Adrenal gland (tissue), 9 donors: ENCODE measurements at regions not wholly inside any gene's neighbourhood (a gene's known extent, or its start where the extent isn't known, plus 50 kb on each side); places are given as distances from the start of the nearest gene placed in this dataset.

Experiments used
- DNase-seq, 7 donors: peaks; one replicate each; pipeline ENCODE4 v3.0.0-alpha.2; 2019 to 2020
- H3K27ac ChIP-seq, 5 donors: fragments of 200-600 bp; sonication (generic) in 4 of 5; 1 replicate in 3 of 5; 2 replicates in 2 of 5; pipeline versions ENCODE4 v1.5.1 to v1.8.0; 2016 to 2020; ENCODE audit warnings: mild to moderate bottlenecking in 1 of 5
- H3K27me3 ChIP-seq: fragments of 200-600 bp; 2 replicates; pipeline ENCODE4 v1.8.0; 2021
- H3K36me3 ChIP-seq, 2 donors: fragments of 200-600 bp; replicated peaks in 1 of 2; 1 replicate in 1 of 2; 2 replicates in 1 of 2; pipeline versions ENCODE4 v1.5.1 to v1.8.0; 2018 to 2022
- H3K4me1 ChIP-seq, 2 donors: fragments of 200-600 bp; replicated peaks in 1 of 2; 1 replicate in 1 of 2; 2 replicates in 1 of 2; pipeline versions ENCODE4 v1.5.1 to v1.8.0; 2018 to 2021
- H3K4me3 ChIP-seq, 4 donors: fragments of 200-600 bp; sonication (generic) in 3 of 4; one replicate each; pipeline ENCODE4 v1.5.1; 2016 to 2018
- H3K9me3 ChIP-seq, 3 donors: fragments of 200-600 bp; sonication (generic) in 1 of 3; replicated peaks in 1 of 3; 1 replicate in 2 of 3; 2 replicates in 1 of 3; pipeline versions ENCODE4 v1.5.1 to v1.8.0; 2016 to 2021
- POLR2A ChIP-seq, 2 donors: fragments of 450-650 bp; IDR thresholded peaks; one replicate each; pipeline ENCODE4 v1.6.1; 2017; ENCODE audit warnings: antibody characterized with exemption in 2 of 2, mild to moderate bottlenecking in 2 of 2, moderate library complexity in 1 of 2
- WGBS, 4 donors: extraction: QIAGEN DNeasy Blood & Tissue Kit in 2 of 4; methylation state at CpG; one replicate each; pipeline versions ENCODE4 v1.1.5 to v1.1.7; 2013 to 2017; 5-methylcytosine and 5-hydroxymethylcytosine counted together
- intact Hi-C, 2 donors: fragments of 100-400 bp; cut with DNase I; formaldehyde crosslinking; loops; one replicate each; pipeline versions ENCODE4 v1.14.1 to v1.15.0; 2022 to 2023
- TF ChIP-seq, protein P1 (sequence below), 6 experiments: fragments of 450-650 bp in 4 of 6; fragments of 200-600 bp in 2 of 6; sonication (generic) in 1 of 6; IDR thresholded peaks; 1 replicate in 5 of 6; 2 replicates in 1 of 6; pipeline versions ENCODE4 v1.5.1 to v1.8.0; 2016 to 2021; ENCODE audit warnings: antibody characterized with exemption in 6 of 6, mild to moderate bottlenecking in 2 of 6, moderate library complexity in 1 of 6
- donor health status: healthy with polysubstance abuse.
- donor health status: Bipolar disorder and iron deficiency.
- donor health status: DM: yes; HTN: yes; CAD: no.
- donor health status: DM: no; HTN: no; CAD: no.
- donor health status: DM: no; HTN: no; CAD: no.

DNA sequence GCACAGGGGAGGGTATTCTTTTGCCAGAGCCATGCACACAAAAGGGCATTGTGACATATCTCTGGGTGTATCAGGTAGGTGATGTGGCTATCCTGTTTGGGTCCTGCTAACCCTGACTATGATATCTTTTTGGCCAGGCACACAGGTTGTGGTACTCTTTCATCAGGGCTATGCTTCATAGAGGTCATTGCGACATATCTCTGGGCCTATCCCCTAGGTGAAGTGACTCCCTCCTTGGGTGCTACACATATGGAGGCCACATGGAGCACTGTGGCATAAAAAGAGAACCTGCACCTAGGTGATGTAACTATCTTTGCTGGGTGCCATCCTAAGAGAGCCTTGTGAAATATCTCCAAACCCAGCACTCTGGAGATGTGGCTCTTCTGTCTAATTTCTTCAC, 1139.8 kb upstream of the AMELY start:
- no peaks in the 10 kb centered on the region for H3K9me3 ChIP-seq
- WGBS, 4 donors = 100% methylated on average over 1 of the region's 1 CpG; no CpG with 5 or more reads in 2 of the 4 donors
- no peak overlapping the region for H3K4me3 ChIP-seq
- no peak for TF ChIP-seq POLR2A (IDR thresholded peaks at IDR 0.05)
- no peak for DNase-seq
- H3K27ac ChIP-seq = no peak overlapping the region
- no peaks in the 10 kb centered on the region for H3K4me1 ChIP-seq
- no peaks in the 10 kb centered on the region for H3K36me3 ChIP-seq
- intact Hi-C loops = no loop called here
- no peaks in the 10 kb centered on the region for H3K27me3 ChIP-seq

- no peak for DNase-seq
- TF ChIP-seq, protein P1, sequence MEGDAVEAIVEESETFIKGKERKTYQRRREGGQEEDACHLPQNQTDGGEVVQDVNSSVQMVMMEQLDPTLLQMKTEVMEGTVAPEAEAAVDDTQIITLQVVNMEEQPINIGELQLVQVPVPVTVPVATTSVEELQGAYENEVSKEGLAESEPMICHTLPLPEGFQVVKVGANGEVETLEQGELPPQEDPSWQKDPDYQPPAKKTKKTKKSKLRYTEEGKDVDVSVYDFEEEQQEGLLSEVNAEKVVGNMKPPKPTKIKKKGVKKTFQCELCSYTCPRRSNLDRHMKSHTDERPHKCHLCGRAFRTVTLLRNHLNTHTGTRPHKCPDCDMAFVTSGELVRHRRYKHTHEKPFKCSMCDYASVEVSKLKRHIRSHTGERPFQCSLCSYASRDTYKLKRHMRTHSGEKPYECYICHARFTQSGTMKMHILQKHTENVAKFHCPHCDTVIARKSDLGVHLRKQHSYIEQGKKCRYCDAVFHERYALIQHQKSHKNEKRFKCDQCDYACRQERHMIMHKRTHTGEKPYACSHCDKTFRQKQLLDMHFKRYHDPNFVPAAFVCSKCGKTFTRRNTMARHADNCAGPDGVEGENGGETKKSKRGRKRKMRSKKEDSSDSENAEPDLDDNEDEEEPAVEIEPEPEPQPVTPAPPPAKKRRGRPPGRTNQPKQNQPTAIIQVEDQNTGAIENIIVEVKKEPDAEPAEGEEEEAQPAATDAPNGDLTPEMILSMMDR (IDR thresholded peaks at IDR 0.05) = no peak
- no peak for TF ChIP-seq POLR2A (IDR thresholded peaks at IDR 0.05)
- Histone ChIP-seq H3K4me3 (no peak overlapping the region), H3K27me3 (no peaks in the 10 kb centered on the region), H3K4me1 (no peaks in the 10 kb centered on the region), H3K27ac (no peak overlapping the region), H3K9me3 (no peaks in the 10 kb centered on the region), H3K36me3 (no peaks in the 10 kb centered on the region)
- intact Hi-C loops = no loop called here
- WGBS, 4 donors = 78 to 82% methylated on average over 1 of the region's 1 CpG; no CpG with 5 or more reads in 2 of the 4 donors
Observed at GRCh38 chrY:8041238-8041637, 1129.7 kb upstream of the AMELY start.

GRCh38 chrY:8036563-8036962, 1125.0 kb upstream of the AMELY start:
- Histone ChIP-seq H3K36me3 (no peaks in the 10 kb centered on the region), H3K27me3 (no peaks in the 10 kb centered on the region), H3K4me3 (no peak overlapping the region), H3K27ac (no peak overlapping the region), H3K9me3 (no peaks in the 10 kb centered on the region), H3K4me1 (no peaks in the 10 kb centered on the region)
- TF ChIP-seq, protein P1 (IDR thresholded peaks at IDR 0.05) = no peak
- no peak for TF ChIP-seq POLR2A (IDR thresholded peaks at IDR 0.05)
- intact Hi-C loops = no loop called here
- DNase-seq = no peak

GRCh38 chrY:8035653-8036052, 1124.1 kb upstream of the AMELY start:
- Histone ChIP-seq H3K4me3 (no peak overlapping the region), H3K4me1 (no peaks in the 10 kb centered on the region), H3K27me3 (no peaks in the 10 kb centered on the region), H3K36me3 (no peaks in the 10 kb centered on the region), H3K9me3 (no peaks in the 10 kb centered on the region), H3K27ac (no peak overlapping the region)
- DNase-seq = no peak
- intact Hi-C loops = no loop called here
- TF ChIP-seq, protein P1 (IDR thresholded peaks at IDR 0.05) = no peak
- no peak for TF ChIP-seq POLR2A (IDR thresholded peaks at IDR 0.05)
- 25 to 41% methylated on average over 2 of the region's 2 CpGs; no CpG with 5 or more reads in 2 of the 4 donors for WGBS, 4 donors

DNA sequence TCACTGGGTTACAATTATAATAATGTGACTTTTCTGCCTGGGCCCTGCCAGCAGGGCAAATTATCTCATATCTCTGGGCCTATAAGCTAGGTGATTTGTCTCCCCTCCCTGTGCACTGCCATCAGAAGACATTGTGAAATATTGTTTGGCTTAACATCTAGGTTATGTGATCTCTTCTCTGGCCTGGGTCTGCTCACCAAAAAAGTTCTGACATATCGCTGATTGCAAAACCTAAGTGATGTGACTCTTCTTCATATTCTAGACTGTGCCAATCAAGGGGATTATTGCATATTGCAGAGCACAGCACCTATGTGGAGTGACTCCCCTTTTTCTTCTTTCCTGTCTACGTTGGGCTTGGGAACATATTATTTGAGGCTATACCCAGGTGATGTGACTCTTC, 1123.1 kb upstream of the AMELY start:
- Histone ChIP-seq H3K36me3 (no peaks in the 10 kb centered on the region), H3K4me1 (no peaks in the 10 kb centered on the region), H3K4me3 (no peak overlapping the region), H3K9me3 (no peaks in the 10 kb centered on the region), H3K27ac (no peak overlapping the region), H3K27me3 (no peaks in the 10 kb centered on the region)
- TF ChIP-seq, protein P1 (IDR thresholded peaks at IDR 0.05) = no peak
- TF ChIP-seq POLR2A (IDR thresholded peaks at IDR 0.05) = no peak
- intact Hi-C loops = no loop called here
- DNase-seq = no peak
- 63 to 75% methylated on average over 2 of the region's 2 CpGs; no CpG with 5 or more reads in 2 of the 4 donors for WGBS, 4 donors
